Smooth muscle cell (in vitro differentiated cells): ENCODE measurements at regions not wholly inside any gene's neighbourhood (a gene's known extent, or its start where the extent isn't known, plus 50 kb on each side); places are given as distances from the start of the nearest gene placed in this dataset.

ENCODE experiments used
- DNase-seq: peaks from one replicate; lab custom pipeline; 2025; ENCODE audit not compliant: unreplicated experiment; lab: John Stamatoyannopoulos, UW
- H2AFZ ChIP-seq: fragments of 200-600 bp; sonication (generic); 2 replicates; pipeline ENCODE4 v1.6.0; 2016; ENCODE audit warnings: antibody characterized with exemption, low read depth, mild to moderate bottlenecking
- H3F3A ChIP-seq: fragments of 200-600 bp; sonication (generic); 2 replicates; pipeline ENCODE4 v1.6.0; 2017; ENCODE audit warnings: antibody characterized with exemption, low read depth
- H3K27ac ChIP-seq: fragments of 200-600 bp; sonication (generic); 2 replicates; pipeline ENCODE4 v1.5.1; 2016; ENCODE audit warnings: low read depth, mild to moderate bottlenecking
- H3K27me3 ChIP-seq: fragments of 200-600 bp; sonication (generic); 2 replicates; pipeline ENCODE4 v1.6.1; 2016; ENCODE audit warnings: low read depth, mild to moderate bottlenecking
- H3K36me3 ChIP-seq: fragments of 200-600 bp; sonication (generic); 2 replicates; pipeline ENCODE4 v1.5.1; 2016; ENCODE audit warnings: low read depth
- H3K4me1 ChIP-seq: fragments of 200-600 bp; sonication (generic); 2 replicates; pipeline ENCODE4 v1.5.1; 2016; ENCODE audit warnings: low read depth
- H3K4me2 ChIP-seq: fragments of 200-600 bp; sonication (generic); 2 replicates; pipeline ENCODE4 v1.6.0; 2016; ENCODE audit warnings: mild to moderate bottlenecking
- H3K4me3 ChIP-seq: fragments of 200-600 bp; sonication (generic); 2 replicates; pipeline ENCODE4 v1.5.1; 2016; ENCODE audit warnings: mild to moderate bottlenecking
- H3K79me2 ChIP-seq: fragments of 200-600 bp; sonication (generic); 2 replicates; pipeline ENCODE4 v1.6.0; 2016; ENCODE audit warnings: low read depth, mild to moderate bottlenecking
- H3K9ac ChIP-seq: fragments of 200-600 bp; sonication (generic); 2 replicates; pipeline ENCODE4 v1.6.0; 2016; ENCODE audit warnings: low read depth
- H3K9me3 ChIP-seq: fragments of 200-600 bp; sonication (generic); replicated peaks from 2 replicates; pipeline ENCODE4 v1.5.1; 2016; ENCODE audit warnings: low read depth
- H4K20me1 ChIP-seq: fragments of 200-600 bp; sonication (generic); 2 replicates; pipeline ENCODE4 v1.6.0; 2016; ENCODE audit warnings: low read depth
- WGBS: methylation state at CpG from one replicate; pipeline ENCODE4 v1.1.7; 2016; ENCODE audit warnings: low lambda C conversion rate; 5-methylcytosine and 5-hydroxymethylcytosine counted together
- TF ChIP-seq, protein P1 (sequence below): fragments of 200-600 bp; sonication (generic); IDR thresholded peaks from 2 replicates; pipeline ENCODE4 v1.5.1; 2017; ENCODE audit warnings: borderline replicate concordance, mild to moderate bottlenecking, antibody characterized with exemption; ENCODE audit not compliant: insufficient read depth, poor library complexity, severe bottlenecking

DNA sequence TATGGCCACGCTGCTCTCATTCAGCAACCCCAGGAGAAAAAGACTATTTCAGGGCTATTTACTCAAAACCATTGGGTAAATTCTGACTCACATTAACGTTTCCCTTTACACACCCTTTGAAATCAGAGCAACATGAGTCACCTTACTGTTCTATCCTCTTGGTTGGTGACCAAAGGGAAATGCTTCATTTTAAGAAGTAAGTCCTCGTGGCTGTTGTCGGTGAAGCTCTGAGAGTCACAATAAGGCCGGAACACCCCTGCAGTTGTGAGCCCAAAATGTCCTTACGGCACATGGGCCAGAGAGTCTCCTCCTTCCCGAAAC is 56.3 kb upstream of the SPRY1 start:
- H3K9me3 ChIP-seq = no peaks in the 10 kb centered on the region
- H3K4me3 ChIP-seq = no peak overlapping the region
- H3K9ac ChIP-seq = no peak overlapping the region
- no peaks in the 10 kb centered on the region for H3F3A ChIP-seq
- no peaks in the 10 kb centered on the region for H4K20me1 ChIP-seq
- no peaks in the 10 kb centered on the region for H3K36me3 ChIP-seq
- peaks cover 17% of the 10 kb centered on the region for H3K4me1 ChIP-seq
- no peaks in the 10 kb centered on the region for H3K79me2 ChIP-seq
- WGBS = 60% methylated on average over 7 of the region's 7 CpGs
- DNase-seq = no peak
- no peak overlapping the region for H3K27ac ChIP-seq
- H3K27me3 ChIP-seq = no peaks in the 10 kb centered on the region
- TF ChIP-seq, protein P1, sequence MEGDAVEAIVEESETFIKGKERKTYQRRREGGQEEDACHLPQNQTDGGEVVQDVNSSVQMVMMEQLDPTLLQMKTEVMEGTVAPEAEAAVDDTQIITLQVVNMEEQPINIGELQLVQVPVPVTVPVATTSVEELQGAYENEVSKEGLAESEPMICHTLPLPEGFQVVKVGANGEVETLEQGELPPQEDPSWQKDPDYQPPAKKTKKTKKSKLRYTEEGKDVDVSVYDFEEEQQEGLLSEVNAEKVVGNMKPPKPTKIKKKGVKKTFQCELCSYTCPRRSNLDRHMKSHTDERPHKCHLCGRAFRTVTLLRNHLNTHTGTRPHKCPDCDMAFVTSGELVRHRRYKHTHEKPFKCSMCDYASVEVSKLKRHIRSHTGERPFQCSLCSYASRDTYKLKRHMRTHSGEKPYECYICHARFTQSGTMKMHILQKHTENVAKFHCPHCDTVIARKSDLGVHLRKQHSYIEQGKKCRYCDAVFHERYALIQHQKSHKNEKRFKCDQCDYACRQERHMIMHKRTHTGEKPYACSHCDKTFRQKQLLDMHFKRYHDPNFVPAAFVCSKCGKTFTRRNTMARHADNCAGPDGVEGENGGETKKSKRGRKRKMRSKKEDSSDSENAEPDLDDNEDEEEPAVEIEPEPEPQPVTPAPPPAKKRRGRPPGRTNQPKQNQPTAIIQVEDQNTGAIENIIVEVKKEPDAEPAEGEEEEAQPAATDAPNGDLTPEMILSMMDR = no peak
- no peak overlapping the region for H3K4me2 ChIP-seq
- no peak overlapping the region for H2AFZ ChIP-seq

DNA sequence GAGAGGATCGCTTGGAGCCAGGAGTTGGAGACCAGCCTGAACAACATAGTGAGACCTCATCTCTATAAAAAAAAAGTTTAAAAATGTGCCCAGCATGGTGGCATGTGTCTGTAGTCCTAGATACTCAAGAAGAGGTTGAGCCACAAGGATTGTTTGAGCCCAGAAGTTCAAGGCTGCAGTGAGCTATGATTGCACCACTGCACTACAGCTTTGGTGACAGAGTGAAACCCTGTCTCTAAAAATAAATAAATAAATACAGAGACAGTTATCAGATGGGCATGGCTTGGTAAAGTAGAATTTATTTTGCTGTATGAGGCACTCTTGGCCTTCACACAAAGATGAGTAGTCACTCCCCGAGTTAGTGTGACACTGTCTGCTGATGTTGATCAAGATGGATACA is 54.1 kb upstream of the SPRY1 start:
- H3K9ac ChIP-seq = no peak overlapping the region
- H3K27me3 ChIP-seq = no peaks in the 10 kb centered on the region
- no peaks in the 10 kb centered on the region for H3K9me3 ChIP-seq
- H3K4me1 ChIP-seq = peaks cover 17% of the 10 kb centered on the region
- TF ChIP-seq, protein P1 = no peak
- H3K4me2 ChIP-seq = no peak overlapping the region
- DNase-seq = no peak
- WGBS = 71% methylated on average over 2 of the region's 2 CpGs
- H4K20me1 ChIP-seq = no peaks in the 10 kb centered on the region
- no peaks in the 10 kb centered on the region for H3K36me3 ChIP-seq
- no peak overlapping the region for H3K27ac ChIP-seq
- H3K79me2 ChIP-seq = no peaks in the 10 kb centered on the region
- no peak overlapping the region for H3K4me3 ChIP-seq
- H3F3A ChIP-seq = no peaks in the 10 kb centered on the region
- H2AFZ ChIP-seq = no peak overlapping the region

DNA sequence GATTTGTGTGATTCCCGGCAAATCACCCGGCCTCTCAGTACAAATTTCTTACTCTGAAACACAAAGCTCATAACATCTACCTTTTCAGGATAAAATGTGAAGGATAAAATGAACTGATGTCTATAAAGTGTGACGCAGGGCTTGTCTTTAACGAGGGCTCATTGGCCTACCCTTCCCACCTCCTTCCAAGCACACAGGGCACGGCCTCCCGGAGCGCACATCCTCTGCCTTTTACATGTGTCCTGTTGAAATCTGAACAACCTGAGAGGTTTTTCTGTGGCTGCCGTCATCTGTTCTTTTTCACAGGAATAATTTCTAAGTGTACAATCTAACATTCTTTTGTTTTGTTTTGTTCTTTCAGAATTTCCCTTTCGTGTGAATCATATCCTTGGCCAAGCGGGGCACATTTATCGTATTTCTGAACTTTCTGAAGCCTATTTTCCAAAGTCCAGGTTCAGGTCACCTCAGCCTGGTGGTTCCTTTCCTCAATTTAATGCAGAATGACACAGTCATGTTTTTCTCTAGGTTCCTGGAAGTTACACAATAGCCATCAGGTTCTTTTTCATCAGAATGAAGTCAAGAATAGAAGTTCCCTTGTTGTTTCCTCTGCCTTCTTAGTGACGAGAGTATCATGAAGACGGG is 53.1 kb upstream of the SPRY1 start:
- no peak for DNase-seq
- Histone ChIP-seq H2AFZ (no peak overlapping the region), H3K27ac (no peak overlapping the region), H3K4me2 (no peak overlapping the region), H3K36me3 (no peaks in the 10 kb centered on the region), H3F3A (no peaks in the 10 kb centered on the region), H3K9me3 (no peaks in the 10 kb centered on the region), H3K27me3 (no peaks in the 10 kb centered on the region), H3K4me3 (no peak overlapping the region), H3K79me2 (no peaks in the 10 kb centered on the region), H4K20me1 (no peaks in the 10 kb centered on the region), H3K9ac (no peak overlapping the region), H3K4me1 (peaks cover 15% of the 10 kb centered on the region)
- WGBS = 98% methylated on average over 13 of the region's 13 CpGs
- TF ChIP-seq, protein P1 = no peak
